ENCODE measurements at regions not wholly inside any gene's neighbourhood (a gene's known extent, or its start where the extent isn't known, plus 50 kb on each side); places are given as distances from the start of the nearest gene placed in this dataset.

DNA sequence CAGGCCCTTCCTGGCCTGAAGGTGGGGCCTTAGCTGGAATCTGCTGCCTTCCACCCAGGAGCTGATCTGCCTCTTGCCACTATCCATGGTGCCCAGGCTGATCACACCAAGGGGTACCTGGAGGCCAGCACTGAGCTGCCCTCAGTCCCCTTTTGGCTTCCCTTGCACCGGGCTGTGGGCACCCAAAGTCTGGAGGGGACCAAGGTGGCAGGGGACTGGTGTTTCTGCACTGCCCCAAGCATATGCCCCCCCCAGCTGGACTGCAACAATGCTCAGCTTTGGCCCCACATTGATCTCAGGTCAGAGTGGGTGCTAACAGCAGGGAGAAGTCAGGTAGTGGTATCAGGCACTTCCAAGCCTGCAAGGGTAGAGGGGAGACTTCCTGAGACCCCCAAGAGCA lies 902.6 kb upstream of the EPHA6 start:
- ChIA-PET CTCF (no interaction called here), POLR2A (no interaction called here), RAD21 (ENCODE audit: low non-redundant PET in 1 of 2, low total read pairs in 2 of 2, uncharacterized antibody in 2 of 2, unreplicated experiment in 2 of 2) (no interaction called here)
- no peaks in the 10 kb centered on the region; the same call in 1 of the 2 replicates for H4K20me1 ChIP-seq (ENCODE audit: insufficient read depth)
- no peaks in the 10 kb centered on the region for H3K4me1 ChIP-seq (ENCODE audit: control insufficient read depth in 1 of 2, insufficient read depth in 2 of 2, low read length in 2 of 2)
- intact Hi-C loops (cut with micrococcal nuclease), result no loop called here
- ATAC-seq (no peak), DNase-seq (ENCODE audit: low read depth, low spot score) (no peak)
- TF ChIP-seq ZNF274 (IDR thresholded peaks at IDR 0.05; ENCODE audit: low read depth, low read length) (no peak), YY1 (IDR thresholded peaks at IDR 0.05; ENCODE audit: extremely low read depth, insufficient replicate concordance, low read depth, low read length) (no peak), JUND (IDR thresholded peaks at IDR 0.05) (no peak), FOSL1 (IDR thresholded peaks at IDR 0.05; ENCODE audit: low read depth) (no peak)
- no peaks in the 10 kb centered on the region for H3K79me2 ChIP-seq (ENCODE audit: insufficient read depth, low read length)
- BruUV-seq (replicated peaks), result no TSS peak
- no peaks in the 10 kb centered on the region for H3K27me3 ChIP-seq (ENCODE audit: insufficient read depth, low read length)
- no peak overlapping the region for H2AFZ ChIP-seq (ENCODE audit: low read depth, low read length, poor library complexity, severe bottlenecking)
- H3K9ac ChIP-seq (ENCODE audit: low read length), result no peak overlapping the region
- no peak overlapping the region for H3K4me2 ChIP-seq (ENCODE audit: low read length)
- peaks cover 5 to 28% of the 10 kb centered on the region in 2 experiments; a peak in 2 of 4 replicates for H3K9me3 ChIP-seq (ENCODE audit: control insufficient read depth in 1 of 2, insufficient read depth in 1 of 2, low read depth in 1 of 2, low read length in 2 of 2)
- no peak overlapping the region for H3K4me3 ChIP-seq (replicated peaks in 1 of 2; ENCODE audit: low read depth in 1 of 2, low read length in 2 of 2)
- no peaks in the 10 kb centered on the region for H3K36me3 ChIP-seq (ENCODE audit: control insufficient read depth in 1 of 2, insufficient read depth in 2 of 2, low read length in 2 of 2)
- no peaks in the 10 kb centered on the region for H3K9me2 ChIP-seq (ENCODE audit: insufficient read depth)
- no peak overlapping the region for H3K27ac ChIP-seq (ENCODE audit: low read depth, low read length)

DNA sequence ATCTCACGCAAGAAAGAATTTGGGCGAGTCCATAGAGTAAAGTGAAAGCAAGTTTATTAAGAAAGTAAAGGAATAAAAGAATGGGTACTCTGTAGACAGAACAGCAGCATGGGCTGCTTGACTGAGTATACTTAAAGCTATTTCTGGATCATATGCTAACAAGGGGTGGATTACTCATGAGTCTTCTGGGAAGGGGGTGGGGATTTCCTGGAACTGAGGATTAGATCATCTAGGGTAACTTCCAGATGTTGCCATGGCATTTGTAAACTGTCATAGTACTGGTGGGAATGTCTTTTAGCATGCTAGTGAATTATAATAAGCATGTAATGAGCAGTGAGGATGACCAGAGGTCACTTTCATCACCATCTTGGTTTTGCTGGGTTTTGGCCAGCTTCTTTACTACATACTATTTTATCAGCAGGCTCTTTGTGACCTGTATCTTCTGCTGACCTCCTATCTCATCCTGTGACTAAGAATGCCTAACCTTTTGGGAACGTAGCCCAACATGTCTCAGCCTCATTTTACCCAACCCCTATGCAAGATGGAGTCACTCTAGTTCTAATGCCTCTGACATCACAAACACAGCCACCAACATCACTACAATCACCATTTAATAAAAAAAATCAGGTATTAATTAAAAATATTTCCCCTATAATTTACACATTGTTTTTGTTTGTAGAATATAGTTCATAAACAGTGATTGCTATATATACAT lies 890.7 kb upstream of the EPHA6 start:
- H3K4me2 ChIP-seq (ENCODE audit: low read length), result no peak overlapping the region

More for the DNA sequence above, 890.7 kb upstream of the EPHA6 start:
- ChIA-PET RAD21 (ENCODE audit: low non-redundant PET in 1 of 2, low total read pairs in 2 of 2, uncharacterized antibody in 2 of 2, unreplicated experiment in 2 of 2) (no interaction called here), CTCF (no interaction called here), POLR2A (no interaction called here)
- peaks cover 7 to 21% of the 10 kb centered on the region in 2 experiments; a peak in 2 of 4 replicates for H3K9me3 ChIP-seq (ENCODE audit: control insufficient read depth in 1 of 2, insufficient read depth in 1 of 2, low read depth in 1 of 2, low read length in 2 of 2)
- DNase-seq (ENCODE audit: low read depth, low spot score) (no peak), ATAC-seq (no peak)
- no peaks in the 10 kb centered on the region for H3K27me3 ChIP-seq (ENCODE audit: insufficient read depth, low read length)
- no peak overlapping the region for H3K9ac ChIP-seq (ENCODE audit: low read length)
- no peaks in the 10 kb centered on the region for H3K79me2 ChIP-seq (ENCODE audit: insufficient read depth, low read length)
- no peaks in the 10 kb centered on the region for H3K9me2 ChIP-seq (ENCODE audit: insufficient read depth)
- TF ChIP-seq, protein P1, sequence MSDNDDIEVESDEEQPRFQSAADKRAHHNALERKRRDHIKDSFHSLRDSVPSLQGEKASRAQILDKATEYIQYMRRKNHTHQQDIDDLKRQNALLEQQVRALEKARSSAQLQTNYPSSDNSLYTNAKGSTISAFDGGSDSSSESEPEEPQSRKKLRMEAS (IDR thresholded peaks at IDR 0.05), result no peak
- TF ChIP-seq ZFX (IDR thresholded peaks at IDR 0.05) (no peak), ELF1 (IDR thresholded peaks at IDR 0.05; ENCODE audit: borderline replicate concordance, low read depth) (no peak), SP1 (IDR thresholded peaks at IDR 0.05; ENCODE audit: low read depth) (no peak), CBX3 (IDR thresholded peaks at IDR 0.05; ENCODE audit: low read depth) (no peak), EGR1 (IDR thresholded peaks at IDR 0.05; ENCODE audit: low read depth) (no peak), SIN3A (IDR thresholded peaks at IDR 0.05; ENCODE audit: low read depth) (no peak), TCF7L2 (IDR thresholded peaks at IDR 0.05; ENCODE audit: borderline replicate concordance, extremely low read depth, insufficient read depth, insufficient read length) (no peak), FOSL1 (IDR thresholded peaks at IDR 0.05; ENCODE audit: low read depth) (no peak), SRF (IDR thresholded peaks at IDR 0.05; ENCODE audit: low read depth) (no peak)
- H3K27ac ChIP-seq (ENCODE audit: low read depth, low read length), result no peak overlapping the region
- H2AFZ ChIP-seq (ENCODE audit: low read depth, low read length, poor library complexity, severe bottlenecking), result no peak overlapping the region
- no peak overlapping the region for H3K4me3 ChIP-seq (replicated peaks in 1 of 2; ENCODE audit: low read depth in 1 of 2, low read length in 2 of 2)
- intact Hi-C loops (cut with micrococcal nuclease), result no loop called here
- no TSS peak for BruUV-seq (replicated peaks)
- no peaks in the 10 kb centered on the region for H3K4me1 ChIP-seq (ENCODE audit: control insufficient read depth in 1 of 2, insufficient read depth in 2 of 2, low read length in 2 of 2)
- H3K36me3 ChIP-seq (ENCODE audit: control insufficient read depth in 1 of 2, insufficient read depth in 2 of 2, low read length in 2 of 2), result no peaks in the 10 kb centered on the region
- H4K20me1 ChIP-seq (ENCODE audit: insufficient read depth), result no peaks in the 10 kb centered on the region
